H1 (cell line): ENCODE measurements at regions not wholly inside any gene's neighbourhood (a gene's known extent, or its start where the extent isn't known, plus 50 kb on each side); places are given as distances from the start of the nearest gene placed in this dataset.

ENCODE experiments used
- CEBPB ChIP-seq: IDR thresholded peaks from 2 replicates; pipeline ENCODE4 v1.6.1; 2012; ENCODE audit warnings: low read depth, low read length
- EP300 ChIP-seq, 2 experiments: IDR thresholded peaks; 1 replicate in 1 of 2; 2 replicates in 1 of 2; pipeline ENCODE4 v1.6.1; 2011 to 2012; ENCODE audit warnings: low read depth in 2 of 2, low read length in 2 of 2, mild to moderate bottlenecking in 2 of 2, borderline replicate concordance in 1 of 2, inconsistent platforms in 1 of 2, moderate library complexity in 1 of 2
- GABPA ChIP-seq: IDR thresholded peaks from 2 replicates; pipeline ENCODE4 v1.6.1; 2011; ENCODE audit warnings: mild to moderate bottlenecking, low read length, moderate library complexity, borderline replicate concordance; ENCODE audit not compliant: insufficient read depth
- HDAC2 ChIP-seq, 2 experiments: fragments of 300-600 bp in 1 of 2; sonication (generic) in 1 of 2; IDR thresholded peaks; 2 replicates each; pipeline ENCODE4 v1.6.1; 2011 to 2012; ENCODE audit warnings: low read depth in 2 of 2, low read length in 2 of 2, mild to moderate bottlenecking in 2 of 2, moderate library complexity in 2 of 2, borderline replicate concordance in 1 of 2, inconsistent platforms in 1 of 2
- HDAC6 ChIP-seq: IDR thresholded peaks from one replicate; pipeline ENCODE4 v1.7.1; 2012; ENCODE audit warnings: low read depth, mild to moderate bottlenecking, inconsistent platforms, low read length, moderate library complexity
- POLR2A ChIP-seq, 2 experiments: IDR thresholded peaks; 1 replicate in 1 of 2; 2 replicates in 1 of 2; pipeline ENCODE4 v1.6.1; 2011; ENCODE audit warnings: low read depth in 2 of 2, low read length in 2 of 2, mild to moderate bottlenecking in 2 of 2; ENCODE audit errors: control extremely low read depth in 1 of 2
- POLR2AphosphoS5 ChIP-seq: IDR thresholded peaks from 2 replicates; pipeline ENCODE4 v1.6.1; 2011; ENCODE audit warnings: low read depth, low read length
- RAD21 ChIP-seq, 2 experiments: IDR thresholded peaks in 1 of 2; conservative IDR thresholded peaks in 1 of 2; 2 replicates each; pipeline ENCODE4 v1.6.1; 2011; ENCODE audit warnings: low read depth in 2 of 2, low read length in 2 of 2, improper control_type of control experiment in 1 of 2, inconsistent platforms in 1 of 2, mild to moderate bottlenecking in 1 of 2, moderate library complexity in 1 of 2
- RFX5 ChIP-seq: IDR thresholded peaks from 2 replicates; pipeline ENCODE4 v1.6.1; 2011; ENCODE audit warnings: low read depth, low read length, improper control_type of control experiment, borderline replicate concordance
- SIN3A ChIP-seq, 2 experiments: IDR thresholded peaks in 1 of 2; conservative IDR thresholded peaks in 1 of 2; 2 replicates each; pipeline ENCODE4 v1.6.1; 2011 to 2012; ENCODE audit warnings: low read length in 2 of 2, improper control_type of control experiment in 1 of 2, low read depth in 1 of 2, mild to moderate bottlenecking in 1 of 2
- SIRT6 ChIP-seq: IDR thresholded peaks from one replicate; pipeline ENCODE4 v1.7.1; 2012; ENCODE audit warnings: low read length, inconsistent platforms
- TBP ChIP-seq: IDR thresholded peaks from 2 replicates; pipeline ENCODE4 v1.6.1; 2011; ENCODE audit warnings: low read depth, low read length, improper control_type of control experiment
- YY1 ChIP-seq: IDR thresholded peaks from 2 replicates; pipeline ENCODE4 v1.6.1; 2011; ENCODE audit warnings: low read depth, mild to moderate bottlenecking, low read length
- TF ChIP-seq, protein P1 (sequence below), 3 experiments: IDR thresholded peaks; 1 replicate in 2 of 3; 2 replicates in 1 of 3; pipeline versions ENCODE4 v1.5.1 to v1.6.1; 2011; ENCODE audit warnings: low read length in 3 of 3, mild to moderate bottlenecking in 3 of 3, inconsistent platforms in 2 of 3, low read depth in 1 of 3, moderate library complexity in 1 of 3; ENCODE audit not compliant: insufficient read depth in 1 of 3; ENCODE audit errors: control extremely low read depth in 1 of 3

DNA sequence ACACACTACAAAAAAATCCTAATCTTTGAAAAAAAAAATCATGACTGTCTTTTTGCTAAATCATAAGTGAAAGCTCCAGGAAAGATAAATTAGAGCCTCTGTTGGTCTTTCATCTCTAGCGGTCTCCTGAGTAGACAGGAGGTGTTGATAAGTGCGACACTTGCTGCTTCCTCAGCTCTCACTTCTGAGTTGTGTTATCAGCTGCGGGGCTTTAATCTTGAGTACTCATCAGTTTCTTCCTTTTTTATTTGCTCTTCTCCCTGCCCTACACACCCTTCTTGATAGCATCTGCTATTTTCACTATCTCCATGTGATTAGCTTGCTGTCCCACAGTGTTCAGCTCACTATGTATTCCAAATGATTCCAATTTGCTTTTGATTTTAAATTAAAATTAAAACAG lies 1449.2 kb downstream of the C4orf33 start:
- TF ChIP-seq, protein P1, sequence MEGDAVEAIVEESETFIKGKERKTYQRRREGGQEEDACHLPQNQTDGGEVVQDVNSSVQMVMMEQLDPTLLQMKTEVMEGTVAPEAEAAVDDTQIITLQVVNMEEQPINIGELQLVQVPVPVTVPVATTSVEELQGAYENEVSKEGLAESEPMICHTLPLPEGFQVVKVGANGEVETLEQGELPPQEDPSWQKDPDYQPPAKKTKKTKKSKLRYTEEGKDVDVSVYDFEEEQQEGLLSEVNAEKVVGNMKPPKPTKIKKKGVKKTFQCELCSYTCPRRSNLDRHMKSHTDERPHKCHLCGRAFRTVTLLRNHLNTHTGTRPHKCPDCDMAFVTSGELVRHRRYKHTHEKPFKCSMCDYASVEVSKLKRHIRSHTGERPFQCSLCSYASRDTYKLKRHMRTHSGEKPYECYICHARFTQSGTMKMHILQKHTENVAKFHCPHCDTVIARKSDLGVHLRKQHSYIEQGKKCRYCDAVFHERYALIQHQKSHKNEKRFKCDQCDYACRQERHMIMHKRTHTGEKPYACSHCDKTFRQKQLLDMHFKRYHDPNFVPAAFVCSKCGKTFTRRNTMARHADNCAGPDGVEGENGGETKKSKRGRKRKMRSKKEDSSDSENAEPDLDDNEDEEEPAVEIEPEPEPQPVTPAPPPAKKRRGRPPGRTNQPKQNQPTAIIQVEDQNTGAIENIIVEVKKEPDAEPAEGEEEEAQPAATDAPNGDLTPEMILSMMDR (IDR thresholded peaks at IDR 0.05; ENCODE audit: control extremely low read depth in 1 of 3, insufficient read depth in 1 of 3, low read depth in 1 of 3, low read length in 3 of 3), result no peak
- TF ChIP-seq TBP (no peak), HDAC6 (no peak), YY1 (no peak), GABPA (no peak), POLR2A (IDR thresholded peaks at IDR 0.05; ENCODE audit: control extremely low read depth in 1 of 2, low read depth in 2 of 2, low read length in 2 of 2) (no peak), RFX5 (no peak), SIN3A (conservative IDR thresholded peaks at IDR 0.05 in 1 of 2, IDR thresholded peaks at IDR 0.05 in 1 of 2; ENCODE audit: low read depth in 1 of 2, low read length in 2 of 2) (no peak), HDAC2 (IDR thresholded peaks at IDR 0.05; ENCODE audit: borderline replicate concordance in 1 of 2, low read depth in 2 of 2, low read length in 2 of 2) (no peak), RAD21 (IDR thresholded peaks at IDR 0.05 in 1 of 2, conservative IDR thresholded peaks at IDR 0.05 in 1 of 2; ENCODE audit: low read depth in 2 of 2, low read length in 2 of 2) (no peak), SIRT6 (no peak), POLR2AphosphoS5 (no peak), CEBPB (no peak), EP300 (IDR thresholded peaks at IDR 0.05; ENCODE audit: borderline replicate concordance in 1 of 2, low read depth in 2 of 2, low read length in 2 of 2) (no peak)
